OCI-LY1 (cell line): ENCODE measurements at regions not wholly inside any gene's neighbourhood (a gene's known extent, or its start where the extent isn't known, plus 50 kb on each side); places are given as distances from the start of the nearest gene placed in this dataset.

Source experiments
- H2AFZ ChIP-seq: fragments of 200-600 bp; sonication (generic), shearing (Covaris generic); 2 replicates; pipeline ENCODE4 v1.6.0; 2014; ENCODE audit warnings: antibody characterized with exemption, mild to moderate bottlenecking, low read length
- H3F3A ChIP-seq: fragments of 200-600 bp; sonication (generic), shearing (Covaris generic); 2 replicates; pipeline ENCODE4 v1.6.0; 2014; ENCODE audit warnings: mild to moderate bottlenecking, antibody characterized with exemption, low read length, moderate library complexity; ENCODE audit not compliant: insufficient read depth
- H3K27ac ChIP-seq: fragments of 200-600 bp; sonication (generic); 2 replicates; pipeline ENCODE4 v1.5.1; 2014; ENCODE audit warnings: low read length, mixed run types, mild to moderate bottlenecking, low read depth; ENCODE audit not compliant: poor library complexity, severe bottlenecking
- H3K27me3 ChIP-seq: fragments of 200-600 bp; sonication (generic); 2 replicates; pipeline ENCODE4 v1.6.0; 2014; ENCODE audit warnings: antibody characterized with exemption, mild to moderate bottlenecking, low read length, moderate library complexity; ENCODE audit not compliant: insufficient read depth
- H3K36me3 ChIP-seq: fragments of 200-600 bp; sonication (generic); 2 replicates; pipeline ENCODE4 v1.6.1; 2014; ENCODE audit warnings: mild to moderate bottlenecking, antibody characterized with exemption, low read length, moderate library complexity, mixed read lengths; ENCODE audit not compliant: insufficient read depth
- H3K4me1 ChIP-seq: fragments of 200-600 bp; sonication (generic); 2 replicates; pipeline ENCODE4 v1.5.1; 2014; ENCODE audit warnings: mild to moderate bottlenecking, low read length, moderate library complexity; ENCODE audit not compliant: insufficient read depth, severe bottlenecking
- H3K4me2 ChIP-seq: fragments of 200-600 bp; sonication (generic), shearing (Covaris generic); 2 replicates; pipeline ENCODE4 v1.6.1; 2014; ENCODE audit warnings: low read length
- H3K4me3 ChIP-seq: fragments of 200-600 bp; sonication (generic); 2 replicates; pipeline ENCODE4 v1.5.1; 2014; ENCODE audit warnings: low read length, low read depth, mild to moderate bottlenecking, mixed read lengths; ENCODE audit not compliant: poor library complexity, severe bottlenecking
- H3K79me2 ChIP-seq: fragments of 200-600 bp; shearing (Covaris generic); 2 replicates; pipeline ENCODE4 v1.6.1; 2016; ENCODE audit warnings: mixed run types, low read length, mixed read lengths; ENCODE audit not compliant: insufficient read depth
- H3K9ac ChIP-seq: fragments of 200-600 bp; sonication (generic), shearing (Covaris generic); 2 replicates; pipeline ENCODE4 v1.6.1; 2014; ENCODE audit warnings: mild to moderate bottlenecking, low read length, mixed read lengths
- H3K9me2 ChIP-seq: fragments of 200-600 bp; sonication (generic), shearing (Covaris generic); 2 replicates; pipeline ENCODE4 v1.6.1; 2014; ENCODE audit warnings: low read depth, mild to moderate bottlenecking, low read length, mixed read lengths
- H3K9me3 ChIP-seq: fragments of 200-600 bp; shearing (Covaris generic); 2 replicates; pipeline ENCODE4 v1.6.1; 2014; ENCODE audit warnings: low read length, mixed read lengths
- H4K20me1 ChIP-seq: fragments of 200-600 bp; sonication (generic), shearing (Covaris generic); 2 replicates; pipeline ENCODE4 v1.6.0; 2016; ENCODE audit warnings: mild to moderate bottlenecking, low read length; ENCODE audit not compliant: insufficient read depth
- CTCF ChIP-seq: fragments of 200-600 bp; sonication (generic), shearing (Covaris generic); IDR thresholded peaks from 2 replicates; pipeline ENCODE4 v1.5.1; 2017; ENCODE audit warnings: mild to moderate bottlenecking, antibody characterized with exemption, low read length, moderate library complexity, mixed read lengths
- EZH2 ChIP-seq: fragments of 200-600 bp; sonication (generic), shearing (Covaris generic); IDR thresholded peaks from 2 replicates; pipeline ENCODE4 v1.8.0; 2017; ENCODE audit warnings: borderline replicate concordance, mixed run types, mild to moderate bottlenecking, antibody characterized with exemption, low read length, moderate library complexity, mixed read lengths

GRCh38 chr3:147113293-147114044, 292.9 kb downstream of the ZIC4 start:
- Histone ChIP-seq H4K20me1 (no peaks in the 10 kb centered on the region), H3K79me2 (no peaks in the 10 kb centered on the region), H3K27me3 (no peaks in the 10 kb centered on the region), H3K27ac (no peak overlapping the region), H3K4me2 (no peak overlapping the region), H3K36me3 (no peaks in the 10 kb centered on the region), H3F3A (0 out of 2 replicates have a peak, but pooled peaks cover 2% of the 10 kb centered on the region), H3K9me2 (no peaks in the 10 kb centered on the region), H3K9me3 (no peaks in the 10 kb centered on the region), H3K4me1 (no peaks in the 10 kb centered on the region), H3K4me3 (no peak overlapping the region), H2AFZ (no peak overlapping the region), H3K9ac (no peak overlapping the region)
- TF ChIP-seq CTCF: no peak
- no peak for TF ChIP-seq EZH2

GRCh38 chr3:147099076-147099475, 307.3 kb downstream of the ZIC4 start:
- Histone ChIP-seq H3K9me2 (no peaks in the 10 kb centered on the region), H3K36me3 (no peaks in the 10 kb centered on the region), H3K4me3 (no peak overlapping the region), H3K9ac (no peak overlapping the region), H3K4me2 (no peak overlapping the region), H3K27ac (no peak overlapping the region), H4K20me1 (0 out of 2 replicates have a peak, but pooled peaks cover 3% of the 10 kb centered on the region), H3F3A (no peaks in the 10 kb centered on the region), H3K9me3 (no peaks in the 10 kb centered on the region), H3K4me1 (no peaks in the 10 kb centered on the region), H3K79me2 (no peaks in the 10 kb centered on the region), H3K27me3 (no peaks in the 10 kb centered on the region), H2AFZ (no peak overlapping the region)
- TF ChIP-seq EZH2: no peak
- no peak for TF ChIP-seq CTCF

- no peaks in the 10 kb centered on the region for H3F3A ChIP-seq
- no peaks in the 10 kb centered on the region for H3K36me3 ChIP-seq
- H3K27me3 ChIP-seq: no peaks in the 10 kb centered on the region
- no peak overlapping the region for H3K27ac ChIP-seq
- H3K4me1 ChIP-seq: no peaks in the 10 kb centered on the region
- no peak overlapping the region for H2AFZ ChIP-seq
- H3K9ac ChIP-seq: no peak overlapping the region
- no peak overlapping the region for H3K4me3 ChIP-seq
- peaks cover 2% of the 10 kb centered on the region; the same call in 1 of the 2 replicates for H4K20me1 ChIP-seq
- no peaks in the 10 kb centered on the region for H3K9me3 ChIP-seq
- TF ChIP-seq CTCF: no peak
- H3K9me2 ChIP-seq: no peaks in the 10 kb centered on the region
- H3K79me2 ChIP-seq: no peaks in the 10 kb centered on the region
- H3K4me2 ChIP-seq: no peak overlapping the region
Observed at GRCh38 chr3:147090461-147090860, 315.9 kb downstream of the ZIC4 start.
